Right lobe of liver (tissue), 4 donors: ENCODE measurements at regions not wholly inside any gene's neighbourhood (a gene's known extent, or its start where the extent isn't known, plus 50 kb on each side); places are given as distances from the start of the nearest gene placed in this dataset.

ENCODE experiments used
- POLR2A ChIP-seq: fragments of 450-650 bp; IDR thresholded peaks from one replicate; pipeline ENCODE4 v1.6.1; 2017; ENCODE audit warnings: antibody characterized with exemption, mild to moderate bottlenecking
- TF ChIP-seq, protein P1 (sequence below), 4 donors: fragments of 200-600 bp in 3 of 4; fragments of 450-650 bp in 1 of 4; IDR thresholded peaks; one replicate each; pipeline versions ENCODE4 v1.5.1 to v1.8.0; 2016 to 2022; ENCODE audit warnings: antibody characterized with exemption in 4 of 4, mild to moderate bottlenecking in 2 of 4
- donor health status: DM: no; HTN: no; CAD: no.
- donor health status: DM: no; HTN: no; CAD: no.
- donor health status: DM: no; HTN: yes; CAD: no.

GRCh38 chr5:8295141-8295540 lies 426.2 kb downstream of the MTRR start:
- TF ChIP-seq, protein P1, sequence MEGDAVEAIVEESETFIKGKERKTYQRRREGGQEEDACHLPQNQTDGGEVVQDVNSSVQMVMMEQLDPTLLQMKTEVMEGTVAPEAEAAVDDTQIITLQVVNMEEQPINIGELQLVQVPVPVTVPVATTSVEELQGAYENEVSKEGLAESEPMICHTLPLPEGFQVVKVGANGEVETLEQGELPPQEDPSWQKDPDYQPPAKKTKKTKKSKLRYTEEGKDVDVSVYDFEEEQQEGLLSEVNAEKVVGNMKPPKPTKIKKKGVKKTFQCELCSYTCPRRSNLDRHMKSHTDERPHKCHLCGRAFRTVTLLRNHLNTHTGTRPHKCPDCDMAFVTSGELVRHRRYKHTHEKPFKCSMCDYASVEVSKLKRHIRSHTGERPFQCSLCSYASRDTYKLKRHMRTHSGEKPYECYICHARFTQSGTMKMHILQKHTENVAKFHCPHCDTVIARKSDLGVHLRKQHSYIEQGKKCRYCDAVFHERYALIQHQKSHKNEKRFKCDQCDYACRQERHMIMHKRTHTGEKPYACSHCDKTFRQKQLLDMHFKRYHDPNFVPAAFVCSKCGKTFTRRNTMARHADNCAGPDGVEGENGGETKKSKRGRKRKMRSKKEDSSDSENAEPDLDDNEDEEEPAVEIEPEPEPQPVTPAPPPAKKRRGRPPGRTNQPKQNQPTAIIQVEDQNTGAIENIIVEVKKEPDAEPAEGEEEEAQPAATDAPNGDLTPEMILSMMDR (IDR thresholded peaks at IDR 0.05): no peak
- no peak for TF ChIP-seq POLR2A
